ENCODE measurements at regions not wholly inside any gene's neighbourhood (a gene's known extent, or its start where the extent isn't known, plus 50 kb on each side); places are given as distances from the start of the nearest gene placed in this dataset.

DNA sequence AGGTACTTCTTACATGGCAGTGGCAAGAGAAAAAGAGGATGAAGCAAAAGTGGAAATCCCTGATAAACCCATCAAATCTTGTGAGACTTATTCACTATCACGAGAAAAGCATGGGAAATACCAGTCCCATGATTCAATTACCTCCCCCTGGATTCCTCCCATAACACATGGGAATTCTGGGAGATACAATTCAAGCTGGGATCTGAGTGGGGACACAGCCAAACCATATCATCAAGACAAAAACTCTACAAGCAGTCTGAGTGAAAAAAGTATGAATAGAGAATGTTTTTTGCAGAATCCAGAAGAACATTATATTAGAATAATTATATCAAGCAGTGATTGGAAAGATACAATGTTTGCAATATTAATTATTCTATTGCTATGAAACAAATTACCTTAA is 893.7 kb downstream of the FAM181B start:
- H3K27me3 ChIP-seq (replicated peaks in 1 of 4; ENCODE audit: control insufficient read depth in 3 of 4, extremely low read depth in 1 of 4, insufficient read depth in 3 of 4, low read length in 3 of 4) = no peaks in the 10 kb centered on the region

More for the DNA sequence above, 893.7 kb downstream of the FAM181B start:
- Histone ChIP-seq H2AK5ac (ENCODE audit: low read depth, low read length) (no peak overlapping the region), H3K14ac (ENCODE audit: insufficient read length) (no peak overlapping the region), H4K91ac (replicated peaks; ENCODE audit: insufficient read length, low read length) (no peak overlapping the region), H2BK120ac (replicated peaks; ENCODE audit: low read depth, low read length) (no peak overlapping the region), H3K9me3 (ENCODE audit: insufficient read depth in 2 of 2, low read depth in 1 of 2, low read length in 1 of 2) (no peaks in the 10 kb centered on the region), H4K8ac (ENCODE audit: extremely low read depth, insufficient read depth, low read length) (no peak overlapping the region), H3K23me2 (ENCODE audit: low read depth, low read length) (no peaks in the 10 kb centered on the region), H3K4me2 (ENCODE audit: insufficient read depth in 1 of 2, low read depth in 2 of 2, low read length in 2 of 2) (no peak overlapping the region), H3K27ac (ENCODE audit: low read depth, low read length) (no peak overlapping the region), H4K5ac (ENCODE audit: insufficient read length, low read depth, low read length) (no peak overlapping the region), H3K23ac (ENCODE audit: insufficient read length) (no peak overlapping the region), H3K56ac (replicated peaks; ENCODE audit: insufficient read length, low read depth, low read length) (no peak overlapping the region), H3K18ac (ENCODE audit: extremely low read depth, low read length) (no peak overlapping the region), H4K20me1 (replicated peaks in 1 of 2; ENCODE audit: control insufficient read depth in 1 of 2, insufficient read depth in 2 of 2, low read length in 2 of 2) (no peaks in the 10 kb centered on the region), H3K4ac (replicated peaks; ENCODE audit: insufficient read length, low read depth, low read length) (no peak overlapping the region), H3K4me1 (replicated peaks in 1 of 4; ENCODE audit: control insufficient read depth in 3 of 4, insufficient read depth in 4 of 4, low read length in 3 of 4) (no peaks in the 10 kb centered on the region), H2BK20ac (ENCODE audit: low read length) (no peak overlapping the region), H3K36me3 (ENCODE audit: control insufficient read depth in 2 of 4, insufficient read depth in 4 of 4, low read length in 3 of 4) (no peaks in the 10 kb centered on the region), H2AFZ (ENCODE audit: low read length) (no peak overlapping the region), H2BK15ac (ENCODE audit: low read length) (no peak overlapping the region), H3K9ac (replicated peaks in 1 of 4; ENCODE audit: extremely low read depth in 1 of 4, low read depth in 3 of 4, low read length in 3 of 4) (no peak overlapping the region), H3K79me1 (ENCODE audit: low read depth, low read length) (no peaks in the 10 kb centered on the region), H3K79me2 (ENCODE audit: control insufficient read depth in 1 of 2, insufficient read depth in 2 of 2, low read length in 2 of 2) (no peaks in the 10 kb centered on the region), H3K4me3 (ENCODE audit: extremely low read depth in 1 of 4, insufficient read depth in 2 of 4, low read depth in 3 of 4, low read length in 4 of 4) (no peak overlapping the region), H2BK5ac (ENCODE audit: low read depth, low read length) (no peak overlapping the region), H2BK12ac (ENCODE audit: low read depth, low read length) (no peak overlapping the region)
- POLR2A ChIA-PET (ENCODE audit: partially characterized antibody) = no interaction called here
- DNase-seq (ENCODE audit: low read depth in 1 of 2, low spot score in 2 of 2) (no peak), FAIRE-seq (no peak)
- TF ChIP-seq CHD2 (IDR thresholded peaks at IDR 0.05; ENCODE audit: low read length) (no peak), KDM1A (IDR thresholded peaks at IDR 0.05; ENCODE audit: borderline replicate concordance, low read length) (no peak), SIN3A (conservative IDR thresholded peaks at IDR 0.05 in 1 of 2, IDR thresholded peaks at IDR 0.05 in 1 of 2; ENCODE audit: low read depth in 1 of 2, low read length in 2 of 2) (no peak), BACH1 (IDR thresholded peaks at IDR 0.05; ENCODE audit: low read length) (no peak), NRF1 (IDR thresholded peaks at IDR 0.05; ENCODE audit: low read depth, low read length) (no peak), SAP30 (IDR thresholded peaks at IDR 0.05; ENCODE audit: insufficient read depth, insufficient replicate concordance, low read length) (no peak), BCL11A (IDR thresholded peaks at IDR 0.05; ENCODE audit: low read depth in 2 of 2, low read length in 2 of 2) (no peak)
- CTCF ChIA-PET (ENCODE audit: partially characterized antibody) = interaction anchor here (1.3 to 2.4 kb wide), 3 partner anchors 16 to 389 kb away, joined by 3 to 5 read pairs (median 3); no protein-coding TSS in a partner anchor
- 91% methylated on average over 1 of the region's 1 CpG; no CpG with 5 or more reads in 1 of the 2 experiments for WGBS, 2 experiments (ENCODE audit: extremely low coverage in 1 of 2, insufficient coverage in 1 of 2, insufficient read length in 1 of 2, insufficient replicate concordance in 2 of 2, low coverage in 1 of 2, low lambda C conversion rate in 2 of 2, missing lambda C conversion rate in 1 of 2)

Measured in H1 (cell line).